OCI-LY1 (cell line): ENCODE measurements at regions not wholly inside any gene's neighbourhood (a gene's known extent, or its start where the extent isn't known, plus 50 kb on each side); places are given as distances from the start of the nearest gene placed in this dataset.

Experiments used
- H2AFZ ChIP-seq: fragments of 200-600 bp; sonication (generic), shearing (Covaris generic); 2 replicates; pipeline ENCODE4 v1.6.0; 2014; ENCODE audit warnings: antibody characterized with exemption, mild to moderate bottlenecking, low read length
- H3F3A ChIP-seq: fragments of 200-600 bp; sonication (generic), shearing (Covaris generic); 2 replicates; pipeline ENCODE4 v1.6.0; 2014; ENCODE audit warnings: mild to moderate bottlenecking, antibody characterized with exemption, low read length, moderate library complexity; ENCODE audit not compliant: insufficient read depth
- H3K27ac ChIP-seq: fragments of 200-600 bp; sonication (generic); 2 replicates; pipeline ENCODE4 v1.5.1; 2014; ENCODE audit warnings: low read length, mixed run types, mild to moderate bottlenecking, low read depth; ENCODE audit not compliant: poor library complexity, severe bottlenecking
- H3K27me3 ChIP-seq: fragments of 200-600 bp; sonication (generic); 2 replicates; pipeline ENCODE4 v1.6.0; 2014; ENCODE audit warnings: antibody characterized with exemption, mild to moderate bottlenecking, low read length, moderate library complexity; ENCODE audit not compliant: insufficient read depth
- H3K36me3 ChIP-seq: fragments of 200-600 bp; sonication (generic); 2 replicates; pipeline ENCODE4 v1.6.1; 2014; ENCODE audit warnings: mild to moderate bottlenecking, antibody characterized with exemption, low read length, moderate library complexity, mixed read lengths; ENCODE audit not compliant: insufficient read depth
- H3K4me1 ChIP-seq: fragments of 200-600 bp; sonication (generic); 2 replicates; pipeline ENCODE4 v1.5.1; 2014; ENCODE audit warnings: mild to moderate bottlenecking, low read length, moderate library complexity; ENCODE audit not compliant: insufficient read depth, severe bottlenecking
- H3K4me2 ChIP-seq: fragments of 200-600 bp; sonication (generic), shearing (Covaris generic); 2 replicates; pipeline ENCODE4 v1.6.1; 2014; ENCODE audit warnings: low read length
- H3K4me3 ChIP-seq: fragments of 200-600 bp; sonication (generic); 2 replicates; pipeline ENCODE4 v1.5.1; 2014; ENCODE audit warnings: low read length, low read depth, mild to moderate bottlenecking, mixed read lengths; ENCODE audit not compliant: poor library complexity, severe bottlenecking
- H3K79me2 ChIP-seq: fragments of 200-600 bp; shearing (Covaris generic); 2 replicates; pipeline ENCODE4 v1.6.1; 2016; ENCODE audit warnings: mixed run types, low read length, mixed read lengths; ENCODE audit not compliant: insufficient read depth
- H3K9ac ChIP-seq: fragments of 200-600 bp; sonication (generic), shearing (Covaris generic); 2 replicates; pipeline ENCODE4 v1.6.1; 2014; ENCODE audit warnings: mild to moderate bottlenecking, low read length, mixed read lengths
- H3K9me2 ChIP-seq: fragments of 200-600 bp; sonication (generic), shearing (Covaris generic); 2 replicates; pipeline ENCODE4 v1.6.1; 2014; ENCODE audit warnings: low read depth, mild to moderate bottlenecking, low read length, mixed read lengths
- H3K9me3 ChIP-seq: fragments of 200-600 bp; shearing (Covaris generic); 2 replicates; pipeline ENCODE4 v1.6.1; 2014; ENCODE audit warnings: low read length, mixed read lengths
- H4K20me1 ChIP-seq: fragments of 200-600 bp; sonication (generic), shearing (Covaris generic); 2 replicates; pipeline ENCODE4 v1.6.0; 2016; ENCODE audit warnings: mild to moderate bottlenecking, low read length; ENCODE audit not compliant: insufficient read depth
- EZH2 ChIP-seq: fragments of 200-600 bp; sonication (generic), shearing (Covaris generic); IDR thresholded peaks from 2 replicates; pipeline ENCODE4 v1.8.0; 2017; ENCODE audit warnings: borderline replicate concordance, mixed run types, mild to moderate bottlenecking, antibody characterized with exemption, low read length, moderate library complexity, mixed read lengths
- TF ChIP-seq, protein P1 (sequence below): fragments of 200-600 bp; sonication (generic), shearing (Covaris generic); IDR thresholded peaks from 2 replicates; pipeline ENCODE4 v1.5.1; 2017; ENCODE audit warnings: mild to moderate bottlenecking, antibody characterized with exemption, low read length, moderate library complexity, mixed read lengths

DNA sequence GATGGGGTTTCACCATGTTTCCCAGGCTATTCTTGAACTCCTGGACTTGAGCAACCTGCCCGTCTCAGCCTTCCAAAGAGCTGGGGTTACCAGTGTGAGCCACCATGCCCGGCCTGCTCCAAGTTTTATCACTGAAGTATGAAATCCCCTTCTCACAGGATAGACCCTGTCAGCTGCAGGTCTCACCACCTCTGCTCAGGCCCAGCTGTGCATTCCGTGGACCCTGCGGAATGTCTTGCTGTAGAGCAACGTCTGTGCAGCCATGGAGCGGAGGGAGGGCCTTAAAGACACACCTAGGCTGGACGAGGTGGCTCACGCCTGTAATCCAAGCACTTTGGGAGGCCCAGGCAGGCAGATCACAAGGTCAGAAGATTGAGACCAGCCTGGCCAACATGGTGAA, 625.4 kb downstream of the BRD1 start:
- Histone ChIP-seq H3K27me3 (no peaks in the 10 kb centered on the region), H3K36me3 (no peaks in the 10 kb centered on the region), H3K9me2 (no peaks in the 10 kb centered on the region), H3K79me2 (no peaks in the 10 kb centered on the region), H3K4me3 (no peak overlapping the region), H3K9ac (no peak overlapping the region), H3F3A (no peaks in the 10 kb centered on the region), H3K9me3 (no peaks in the 10 kb centered on the region), H4K20me1 (no peaks in the 10 kb centered on the region), H3K27ac (no peak overlapping the region), H2AFZ (no peak overlapping the region), H3K4me2 (no peak overlapping the region), H3K4me1 (no peaks in the 10 kb centered on the region)
- no peak for TF ChIP-seq EZH2
- TF ChIP-seq, protein P1, sequence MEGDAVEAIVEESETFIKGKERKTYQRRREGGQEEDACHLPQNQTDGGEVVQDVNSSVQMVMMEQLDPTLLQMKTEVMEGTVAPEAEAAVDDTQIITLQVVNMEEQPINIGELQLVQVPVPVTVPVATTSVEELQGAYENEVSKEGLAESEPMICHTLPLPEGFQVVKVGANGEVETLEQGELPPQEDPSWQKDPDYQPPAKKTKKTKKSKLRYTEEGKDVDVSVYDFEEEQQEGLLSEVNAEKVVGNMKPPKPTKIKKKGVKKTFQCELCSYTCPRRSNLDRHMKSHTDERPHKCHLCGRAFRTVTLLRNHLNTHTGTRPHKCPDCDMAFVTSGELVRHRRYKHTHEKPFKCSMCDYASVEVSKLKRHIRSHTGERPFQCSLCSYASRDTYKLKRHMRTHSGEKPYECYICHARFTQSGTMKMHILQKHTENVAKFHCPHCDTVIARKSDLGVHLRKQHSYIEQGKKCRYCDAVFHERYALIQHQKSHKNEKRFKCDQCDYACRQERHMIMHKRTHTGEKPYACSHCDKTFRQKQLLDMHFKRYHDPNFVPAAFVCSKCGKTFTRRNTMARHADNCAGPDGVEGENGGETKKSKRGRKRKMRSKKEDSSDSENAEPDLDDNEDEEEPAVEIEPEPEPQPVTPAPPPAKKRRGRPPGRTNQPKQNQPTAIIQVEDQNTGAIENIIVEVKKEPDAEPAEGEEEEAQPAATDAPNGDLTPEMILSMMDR: no peak

DNA sequence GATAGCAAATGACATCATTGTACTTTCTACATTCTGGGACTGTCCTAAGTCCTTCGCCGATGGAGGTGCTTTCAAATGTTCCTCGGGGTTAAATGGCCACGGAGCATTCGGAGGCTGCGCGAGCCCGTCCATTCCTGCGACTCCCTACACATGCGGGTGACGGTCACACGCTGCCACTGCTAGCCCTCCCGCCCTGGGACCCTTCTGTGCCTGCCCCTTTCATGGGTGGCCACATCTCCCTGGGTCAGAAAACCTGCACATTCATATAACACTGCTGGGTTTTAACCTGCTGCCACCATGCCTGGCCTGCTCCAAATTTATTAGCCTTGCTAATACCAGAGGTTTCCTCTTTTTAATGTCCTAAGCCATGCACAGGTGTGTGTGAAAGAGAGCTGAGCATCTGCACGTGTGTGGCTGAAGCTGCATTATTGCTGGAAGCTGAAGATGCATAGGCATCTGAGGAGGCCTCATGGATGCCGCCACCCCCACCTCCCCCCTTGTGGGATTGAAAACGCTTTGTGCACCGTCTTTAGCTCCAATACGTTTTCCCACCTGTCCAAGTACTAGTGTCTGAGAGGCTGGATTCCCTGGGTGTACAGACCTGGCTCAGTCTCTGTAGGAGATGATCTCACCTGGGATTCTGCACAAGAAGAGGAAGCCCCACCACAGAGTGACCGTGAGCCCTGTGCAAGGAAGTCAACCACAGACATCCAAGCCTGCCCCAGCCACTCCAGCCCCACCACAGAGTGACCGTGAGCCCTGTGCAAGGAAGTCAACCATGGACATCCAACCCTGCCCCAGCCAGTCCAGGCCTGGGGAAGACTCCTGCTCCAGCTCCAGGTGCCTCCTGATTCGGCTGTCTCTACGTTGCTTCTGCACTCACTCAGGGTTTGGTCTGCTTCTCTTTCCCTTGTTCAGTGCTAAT, 626.4 kb downstream of the BRD1 start:
- no peaks in the 10 kb centered on the region for H3K9me2 ChIP-seq
- no peaks in the 10 kb centered on the region for H3K27me3 ChIP-seq
- H3K9ac ChIP-seq: no peak overlapping the region
- no peak for TF ChIP-seq EZH2
- TF ChIP-seq, protein P1: no peak
- no peaks in the 10 kb centered on the region for H3F3A ChIP-seq
- no peaks in the 10 kb centered on the region for H4K20me1 ChIP-seq
- H3K4me3 ChIP-seq: no peak overlapping the region
- no peaks in the 10 kb centered on the region for H3K4me1 ChIP-seq
- no peak overlapping the region for H3K4me2 ChIP-seq
- H2AFZ ChIP-seq: no peak overlapping the region
- H3K36me3 ChIP-seq: no peaks in the 10 kb centered on the region
- no peaks in the 10 kb centered on the region for H3K79me2 ChIP-seq
- H3K9me3 ChIP-seq: no peaks in the 10 kb centered on the region
- H3K27ac ChIP-seq: no peak overlapping the region

DNA sequence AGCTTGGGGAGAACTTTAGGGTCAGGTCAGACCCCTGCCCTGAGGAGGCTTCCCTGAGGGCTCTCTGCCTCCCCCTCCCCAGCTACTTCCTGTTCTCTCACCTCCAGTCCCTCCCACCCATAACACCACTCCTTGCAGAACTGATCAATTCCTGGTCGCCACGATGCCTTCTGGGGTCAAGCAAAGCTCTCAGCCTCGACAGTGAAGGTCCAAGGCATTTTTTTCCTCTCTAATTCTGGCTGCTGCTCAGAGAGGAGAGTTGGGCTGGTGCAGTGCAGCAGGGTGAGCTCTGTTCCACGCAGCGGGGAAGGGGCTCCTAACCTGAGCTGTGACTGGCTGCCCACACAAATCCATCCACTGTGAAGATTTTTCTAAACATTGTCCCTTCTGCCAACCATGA, 628.4 kb downstream of the BRD1 start:
- no peaks in the 10 kb centered on the region for H3K27me3 ChIP-seq
- H3K27ac ChIP-seq: no peak overlapping the region
- H2AFZ ChIP-seq: no peak overlapping the region
- no peak overlapping the region for H3K9ac ChIP-seq
- no peaks in the 10 kb centered on the region for H4K20me1 ChIP-seq
- no peaks in the 10 kb centered on the region for H3F3A ChIP-seq
- no peaks in the 10 kb centered on the region for H3K4me1 ChIP-seq
- H3K79me2 ChIP-seq: no peaks in the 10 kb centered on the region
- H3K9me2 ChIP-seq: no peaks in the 10 kb centered on the region
- no peaks in the 10 kb centered on the region for H3K9me3 ChIP-seq
- H3K4me2 ChIP-seq: no peak overlapping the region
- no peak for TF ChIP-seq EZH2
- TF ChIP-seq, protein P1: no peak
- H3K4me3 ChIP-seq: no peak overlapping the region
- H3K36me3 ChIP-seq: no peaks in the 10 kb centered on the region
